A673 (cell line): ENCODE measurements at regions not wholly inside any gene's neighbourhood (a gene's known extent, or its start where the extent isn't known, plus 50 kb on each side); places are given as distances from the start of the nearest gene placed in this dataset.

Experiments used
- EZH2 ChIP-seq: fragments of 200-600 bp; sonication (generic); IDR thresholded peaks from 2 replicates; pipeline ENCODE4 v1.6.1; 2017; ENCODE audit warnings: borderline replicate concordance, low read depth, mild to moderate bottlenecking, mixed read lengths, antibody characterized with exemption, low read length; ENCODE audit not compliant: poor library complexity, severe bottlenecking
- TF ChIP-seq, protein P1 (sequence below): fragments of 300-800, 200-600 bp; sonication (generic); conservative IDR thresholded peaks from 2 replicates; pipeline ENCODE4 v1.5.1; 2017; ENCODE audit warnings: low read depth, mild to moderate bottlenecking, antibody characterized with exemption, low read length, moderate library complexity, mixed read lengths

DNA sequence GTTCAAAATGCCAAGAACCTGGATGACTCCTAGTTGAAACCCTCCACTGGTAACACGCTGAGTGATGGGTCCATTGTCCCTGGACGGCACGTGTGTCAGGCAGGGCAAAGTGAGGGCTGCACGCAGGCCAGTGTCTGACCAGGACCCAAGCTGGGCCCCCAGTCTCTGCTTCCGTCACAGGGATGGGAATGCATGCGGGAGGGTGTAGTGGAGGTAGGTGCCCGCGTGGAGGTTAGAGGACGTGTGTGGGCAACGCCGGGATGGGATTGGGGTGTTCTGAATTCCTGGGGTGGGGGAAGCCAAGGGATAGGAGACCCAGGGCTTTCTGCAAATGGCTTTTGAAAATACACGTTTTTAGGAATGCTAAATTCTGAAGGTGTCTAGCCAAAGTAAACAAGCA lies 943.3 kb downstream of the BRD1 start:
- TF ChIP-seq, protein P1, sequence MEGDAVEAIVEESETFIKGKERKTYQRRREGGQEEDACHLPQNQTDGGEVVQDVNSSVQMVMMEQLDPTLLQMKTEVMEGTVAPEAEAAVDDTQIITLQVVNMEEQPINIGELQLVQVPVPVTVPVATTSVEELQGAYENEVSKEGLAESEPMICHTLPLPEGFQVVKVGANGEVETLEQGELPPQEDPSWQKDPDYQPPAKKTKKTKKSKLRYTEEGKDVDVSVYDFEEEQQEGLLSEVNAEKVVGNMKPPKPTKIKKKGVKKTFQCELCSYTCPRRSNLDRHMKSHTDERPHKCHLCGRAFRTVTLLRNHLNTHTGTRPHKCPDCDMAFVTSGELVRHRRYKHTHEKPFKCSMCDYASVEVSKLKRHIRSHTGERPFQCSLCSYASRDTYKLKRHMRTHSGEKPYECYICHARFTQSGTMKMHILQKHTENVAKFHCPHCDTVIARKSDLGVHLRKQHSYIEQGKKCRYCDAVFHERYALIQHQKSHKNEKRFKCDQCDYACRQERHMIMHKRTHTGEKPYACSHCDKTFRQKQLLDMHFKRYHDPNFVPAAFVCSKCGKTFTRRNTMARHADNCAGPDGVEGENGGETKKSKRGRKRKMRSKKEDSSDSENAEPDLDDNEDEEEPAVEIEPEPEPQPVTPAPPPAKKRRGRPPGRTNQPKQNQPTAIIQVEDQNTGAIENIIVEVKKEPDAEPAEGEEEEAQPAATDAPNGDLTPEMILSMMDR: no peak
- no peak for TF ChIP-seq EZH2
